ENCODE measurements at regions not wholly inside any gene's neighbourhood (a gene's known extent, or its start where the extent isn't known, plus 50 kb on each side); places are given as distances from the start of the nearest gene placed in this dataset.
"Not testable (repeated sequence)": the region's sequence is repeated elsewhere in the genome, so short reads cannot be mapped to it uniquely, and the experiment has no call there.

- TF ChIP-seq POLR2AphosphoS5, CTCF, EP300 (IDR thresholded peaks at IDR 0.05): not testable (repeated sequence)
These were observed 394.3 kb downstream of the PTH2R start for GRCh38 chr2:208800887-208801286.
